HG03196 (cell line): ENCODE measurements at regions not wholly inside any gene's neighbourhood (a gene's known extent, or its start where the extent isn't known, plus 50 kb on each side); places are given as distances from the start of the nearest gene placed in this dataset.

Source experiments
- ATAC-seq: cut with Tn5 transposase; IDR thresholded peaks from one replicate; pipeline ENCODE4 v1.9.1; 2021; ENCODE audit not compliant: unreplicated experiment

GRCh38 chr21:43304621-43305335, 122.2 kb downstream of the SIK1 start:
- ATAC-seq = no peak

- ATAC-seq = no peak
Observed at GRCh38 chr21:43304206-43304605, 122.7 kb downstream of the SIK1 start.

GRCh38 chr21:43303275-43304178, 123.4 kb downstream of the SIK1 start:
- ATAC-seq = no peak

- ATAC-seq = no peak
Observed at GRCh38 chr21:43302769-43303168, 124.2 kb downstream of the SIK1 start.

GRCh38 chr21:43302062-43302700, 124.8 kb downstream of the SIK1 start:
- no peak for ATAC-seq

- no peak for ATAC-seq
Observed at GRCh38 chr21:43301409-43302061, 125.4 kb downstream of the SIK1 start.

GRCh38 chr21:43300496-43301408, 126.2 kb downstream of the SIK1 start:
- ATAC-seq = no peak

GRCh38 chr21:43299441-43300277, 127.3 kb downstream of the SIK1 start:
- no peak for ATAC-seq

- ATAC-seq = no peak
Observed at GRCh38 chr21:43298546-43299440, 128.1 kb downstream of the SIK1 start.

GRCh38 chr21:43297989-43298388, 128.9 kb downstream of the SIK1 start:
- no peak for ATAC-seq

- ATAC-seq = no peak
Observed at GRCh38 chr21:43297391-43297981, 128.7 kb downstream of the CRYAA start.

GRCh38 chr21:43295066-43295958, 126.5 kb downstream of the CRYAA start:
- ATAC-seq = no peak

GRCh38 chr21:43294194-43294902, 125.5 kb downstream of the CRYAA start:
- no peak for ATAC-seq

- no peak for ATAC-seq
Observed at GRCh38 chr21:43292866-43293142, 124.0 kb downstream of the CRYAA start.

- ATAC-seq = no peak
Observed at GRCh38 chr21:43292041-43292865, 123.4 kb downstream of the CRYAA start.
